PC-9 (cell line): ENCODE measurements at regions not wholly inside any gene's neighbourhood (a gene's known extent, or its start where the extent isn't known, plus 50 kb on each side); places are given as distances from the start of the nearest gene placed in this dataset.

Experiments used
- BruUV-seq: library from RNA; stranded (reverse); fragments of 400-500 nt; replicated peaks from 2 replicates; lab custom pipeline; 2021; lab: Mats Ljungman, UMichigan
- CTCF ChIA-PET: fragments of 300-600 bp; sonication (Branson Sonifier 250); formaldehyde crosslinking; loops from one replicate; lab custom pipeline; 2022; ENCODE audit warnings: antibody characterized with exemption; lab: Charles Lee
- POLR2A ChIA-PET: fragments of 300-600 bp; sonication (Branson Sonifier 250); formaldehyde crosslinking; loops from one replicate; lab custom pipeline; 2022; ENCODE audit warnings: antibody characterized with exemption; ENCODE audit not compliant: unreplicated experiment; lab: Charles Lee
- DNase-seq, 2 experiments: peaks; one replicate each; pipeline versions ENCODE4 v3.0.0 to v3.0.0-alpha.2; 2015 to 2022; ENCODE audit warnings: mixed read lengths in 1 of 2
- H2AFZ ChIP-seq: fragments of 200-600 bp; sonication (generic); 2 replicates; pipeline ENCODE4 v1.8.1; 2017; ENCODE audit warnings: antibody characterized with exemption
- H3F3A ChIP-seq: fragments of 200-600 bp; sonication (generic); 2 replicates; pipeline ENCODE4 v1.8.1; 2017; ENCODE audit warnings: antibody characterized with exemption, mild to moderate bottlenecking, low read depth; ENCODE audit not compliant: insufficient read depth
- H3K27ac ChIP-seq: fragments of 200-600 bp; sonication (generic); 2 replicates; pipeline ENCODE4 v1.6.1; 2016; ENCODE audit warnings: mixed run types
- H3K27me3 ChIP-seq: fragments of 200-600 bp; sonication (generic); 2 replicates; pipeline ENCODE4 v1.6.1; 2016; ENCODE audit warnings: low read depth, mixed run types; ENCODE audit not compliant: insufficient read depth
- H3K36me3 ChIP-seq: fragments of 200-600 bp; sonication (generic); 2 replicates; pipeline ENCODE4 v1.6.1; 2016; ENCODE audit warnings: low read depth, mixed run types
- H3K4me1 ChIP-seq: fragments of 200-600 bp; sonication (generic); replicated peaks from 2 replicates; pipeline ENCODE4 v1.6.1; 2016; ENCODE audit warnings: mixed run types; ENCODE audit not compliant: insufficient read depth
- H3K4me2 ChIP-seq: fragments of 200-600 bp; sonication (generic); 2 replicates; pipeline ENCODE4 v1.6.1; 2017; ENCODE audit warnings: mixed run types
- H3K4me3 ChIP-seq: fragments of 200-600 bp; sonication (generic); 2 replicates; pipeline ENCODE4 v1.6.1; 2016; ENCODE audit warnings: mixed run types
- H3K79me2 ChIP-seq: fragments of 200-600 bp; sonication (generic); 2 replicates; pipeline ENCODE4 v1.6.1; 2017; ENCODE audit warnings: low read depth, mixed run types
- H3K9me2 ChIP-seq: fragments of 200-600 bp; sonication (generic); 2 replicates; pipeline ENCODE4 v1.8.1; 2017; ENCODE audit warnings: mild to moderate bottlenecking; ENCODE audit not compliant: insufficient read depth
- H3K9me3 ChIP-seq: fragments of 200-600 bp; sonication (generic); 2 replicates; pipeline ENCODE4 v1.8.1; 2016; ENCODE audit warnings: low read depth; ENCODE audit not compliant: insufficient read depth
- H4K20me1 ChIP-seq: fragments of 200-600 bp; sonication (generic); 2 replicates; pipeline ENCODE4 v1.8.1; 2017; ENCODE audit not compliant: insufficient read depth
- EZH2 ChIP-seq: fragments of 200-600 bp; sonication (generic); IDR thresholded peaks from 2 replicates; pipeline ENCODE4 v1.8.0; 2017; ENCODE audit warnings: antibody characterized with exemption, low read depth
- intact Hi-C: fragments of 100-400 bp; cut with micrococcal nuclease; formaldehyde crosslinking; loops from one replicate; pipeline ENCODE4 v1.10.0; 2022; ENCODE audit not compliant: unreplicated experiment
- TF ChIP-seq, protein P1 (sequence below): fragments of 200-600 bp; sonication (generic); conservative IDR thresholded peaks from 2 replicates; pipeline ENCODE4 v1.6.1; 2017; ENCODE audit warnings: mixed run types, antibody characterized with exemption, mild to moderate bottlenecking, moderate library complexity

DNA sequence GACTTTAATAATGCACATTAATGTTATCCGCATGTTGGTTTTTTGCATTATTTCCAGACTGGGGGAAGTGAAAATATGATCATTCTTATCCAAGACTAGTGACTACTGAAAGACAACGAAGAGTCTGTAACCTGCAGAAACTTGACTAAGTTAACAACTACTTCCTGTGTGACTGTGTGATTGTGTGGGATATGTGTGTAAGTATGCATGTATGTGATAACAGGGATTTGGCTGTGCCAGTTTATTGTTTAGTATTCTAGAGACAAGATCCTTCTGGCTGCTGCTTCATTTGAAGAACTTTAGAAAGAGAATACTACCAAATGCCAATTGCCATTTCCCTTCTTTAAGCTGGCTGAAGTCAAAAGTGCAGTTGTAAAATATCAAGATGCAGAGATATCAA is 375.7 kb upstream of the PRR16 start:
- H3F3A ChIP-seq, result no peaks in the 10 kb centered on the region
- ChIA-PET CTCF (no interaction called here), POLR2A (no interaction called here)
- BruUV-seq, result no TSS peak
- H3K4me3 ChIP-seq, result no peak overlapping the region
- TF ChIP-seq, protein P1, sequence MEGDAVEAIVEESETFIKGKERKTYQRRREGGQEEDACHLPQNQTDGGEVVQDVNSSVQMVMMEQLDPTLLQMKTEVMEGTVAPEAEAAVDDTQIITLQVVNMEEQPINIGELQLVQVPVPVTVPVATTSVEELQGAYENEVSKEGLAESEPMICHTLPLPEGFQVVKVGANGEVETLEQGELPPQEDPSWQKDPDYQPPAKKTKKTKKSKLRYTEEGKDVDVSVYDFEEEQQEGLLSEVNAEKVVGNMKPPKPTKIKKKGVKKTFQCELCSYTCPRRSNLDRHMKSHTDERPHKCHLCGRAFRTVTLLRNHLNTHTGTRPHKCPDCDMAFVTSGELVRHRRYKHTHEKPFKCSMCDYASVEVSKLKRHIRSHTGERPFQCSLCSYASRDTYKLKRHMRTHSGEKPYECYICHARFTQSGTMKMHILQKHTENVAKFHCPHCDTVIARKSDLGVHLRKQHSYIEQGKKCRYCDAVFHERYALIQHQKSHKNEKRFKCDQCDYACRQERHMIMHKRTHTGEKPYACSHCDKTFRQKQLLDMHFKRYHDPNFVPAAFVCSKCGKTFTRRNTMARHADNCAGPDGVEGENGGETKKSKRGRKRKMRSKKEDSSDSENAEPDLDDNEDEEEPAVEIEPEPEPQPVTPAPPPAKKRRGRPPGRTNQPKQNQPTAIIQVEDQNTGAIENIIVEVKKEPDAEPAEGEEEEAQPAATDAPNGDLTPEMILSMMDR, result no peak
- TF ChIP-seq EZH2, result no peak
- H3K79me2 ChIP-seq, result no peaks in the 10 kb centered on the region
- no peaks in the 10 kb centered on the region for H3K9me3 ChIP-seq
- no peak overlapping the region for H3K27ac ChIP-seq
- H3K9me2 ChIP-seq, result no peaks in the 10 kb centered on the region
- H4K20me1 ChIP-seq, result no peaks in the 10 kb centered on the region
- H3K27me3 ChIP-seq, result no peaks in the 10 kb centered on the region
- no peak overlapping the region for H2AFZ ChIP-seq
- H3K36me3 ChIP-seq, result no peaks in the 10 kb centered on the region
- no peak for DNase-seq
- H3K4me2 ChIP-seq, result no peak overlapping the region
- H3K4me1 ChIP-seq, result no peaks in the 10 kb centered on the region
- intact Hi-C loops, result no loop called here

DNA sequence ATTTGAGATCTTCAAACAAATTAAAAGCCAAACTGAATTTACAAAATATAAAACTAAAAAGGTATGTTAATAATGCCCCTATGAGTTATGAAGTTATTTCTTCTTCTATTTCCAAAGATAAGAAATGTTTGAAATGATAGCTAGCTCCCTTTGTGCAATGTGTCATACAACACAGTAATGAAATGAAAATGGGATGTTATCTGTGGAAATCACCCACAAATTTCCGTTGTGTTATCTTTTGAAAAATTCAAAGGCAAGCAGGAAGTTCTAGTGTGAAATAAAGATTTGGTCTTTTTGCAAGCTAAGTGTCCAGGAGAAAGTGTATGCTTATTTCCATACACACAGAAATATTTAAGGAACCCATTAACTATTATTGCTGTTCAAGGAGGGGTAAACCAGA is 375.3 kb upstream of the PRR16 start:
- Histone ChIP-seq H3K36me3 (no peaks in the 10 kb centered on the region), H3K9me3 (no peaks in the 10 kb centered on the region), H3K79me2 (no peaks in the 10 kb centered on the region), H4K20me1 (no peaks in the 10 kb centered on the region), H3K4me1 (no peaks in the 10 kb centered on the region), H3K9me2 (no peaks in the 10 kb centered on the region), H3K27ac (no peak overlapping the region), H3K4me3 (no peak overlapping the region), H3K4me2 (no peak overlapping the region), H3K27me3 (no peaks in the 10 kb centered on the region), H3F3A (no peaks in the 10 kb centered on the region), H2AFZ (no peak overlapping the region)
- no peak for DNase-seq
- CTCF ChIA-PET, result no interaction called here
- no TSS peak for BruUV-seq
- POLR2A ChIA-PET, result no interaction called here
- TF ChIP-seq EZH2, result no peak
- TF ChIP-seq, protein P1, result no peak
- intact Hi-C loops, result no loop called here

GRCh38 chr5:120091376-120091948 is 372.6 kb upstream of the PRR16 start:
- Histone ChIP-seq H3K27ac (no peak overlapping the region), H3K4me3 (no peak overlapping the region), H3K4me2 (no peak overlapping the region), H3K4me1 (no peaks in the 10 kb centered on the region), H3K36me3 (no peaks in the 10 kb centered on the region), H3F3A (no peaks in the 10 kb centered on the region), H3K27me3 (no peaks in the 10 kb centered on the region), H3K79me2 (no peaks in the 10 kb centered on the region), H3K9me2 (no peaks in the 10 kb centered on the region), H4K20me1 (no peaks in the 10 kb centered on the region), H2AFZ (no peak overlapping the region), H3K9me3 (no peaks in the 10 kb centered on the region)
- intact Hi-C loops, result no loop called here
- TF ChIP-seq EZH2, result no peak
- POLR2A ChIA-PET, result no interaction called here
- DNase-seq, result no peak
- CTCF ChIA-PET, result no interaction called here
- no TSS peak for BruUV-seq

GRCh38 chr5:120092649-120093048 is 371.5 kb upstream of the PRR16 start:
- H2AFZ ChIP-seq, result no peak overlapping the region
- H3K36me3 ChIP-seq, result no peaks in the 10 kb centered on the region
- BruUV-seq, result no TSS peak
- ChIA-PET POLR2A (no interaction called here), CTCF (no interaction called here)
- no peaks in the 10 kb centered on the region for H3K4me1 ChIP-seq
- H3K9me2 ChIP-seq, result no peaks in the 10 kb centered on the region
- no peaks in the 10 kb centered on the region for H3F3A ChIP-seq
- DNase-seq, result no peak
- no peaks in the 10 kb centered on the region for H3K79me2 ChIP-seq
- no peak overlapping the region for H3K4me3 ChIP-seq
- intact Hi-C loops, result no loop called here
- no peak overlapping the region for H3K27ac ChIP-seq
- no peaks in the 10 kb centered on the region for H3K27me3 ChIP-seq
- H3K4me2 ChIP-seq, result no peak overlapping the region
- TF ChIP-seq, protein P1, result no peak
- no peak for TF ChIP-seq EZH2
- H3K9me3 ChIP-seq, result no peaks in the 10 kb centered on the region
- H4K20me1 ChIP-seq, result no peaks in the 10 kb centered on the region
